GM12878 (cell line): ENCODE measurements at regions not wholly inside any gene's neighbourhood (a gene's known extent, or its start where the extent isn't known, plus 50 kb on each side); places are given as distances from the start of the nearest gene placed in this dataset.

Experiments used
- ATAC-seq: fragments of 200-7000 bp; cut with Tn5 transposase; 3 replicates; pipeline ENCODE4 v1.9.1; 2020; ENCODE audit warnings: mild to moderate bottlenecking, moderate library complexity
- BruUV-seq: library from RNA; stranded (reverse); fragments of 400-500 nt; replicated peaks from 2 replicates; lab custom pipeline; 2021; lab: Mats Ljungman, UMichigan
- CTCF ChIA-PET: fragments of 300-600 bp; sonication (Branson Sonifier 250); formaldehyde crosslinking; extraction: SDS; loops from one replicate; lab custom pipeline; 2021; ENCODE audit warnings: inconsistent platforms; lab: Yijun Ruan, JAX
- POLR2A ChIA-PET: fragments of 350-600 bp; formaldehyde crosslinking; extraction: SDS; loops from one replicate; lab custom pipeline; 2021; ENCODE audit warnings: inconsistent platforms; lab: Charles Lee
- RAD21 ChIA-PET: fragments of 300-600 bp; sonication (Branson Sonifier 250); formaldehyde crosslinking; loops from one replicate; lab custom pipeline; 2023; ENCODE audit warnings: antibody characterized with exemption; ENCODE audit not compliant: unreplicated experiment; lab: Charles Lee
- SMC1A ChIA-PET: fragments of 300-600 bp; sonication (Branson Sonifier 250); formaldehyde crosslinking; loops from one replicate; lab custom pipeline; 2023; ENCODE audit not compliant: unreplicated experiment, uncharacterized antibody; lab: Charles Lee
- DNase-seq: peaks from one replicate; pipeline ENCODE4 v3.0.0-alpha.2; 2011; ENCODE audit warnings: low read depth, low spot score
- FAIRE-seq: peaks from 3 replicates; lab custom pipeline; 2011; peaks lifted over from hg19 to GRCh38; lab: Jason Lieb, UNC
- H2AFZ ChIP-seq: 2 replicates; pipeline ENCODE4 v1.6.0; 2011; ENCODE audit warnings: low read depth, low read length, control low read depth; ENCODE audit not compliant: control insufficient read depth
- H3K27ac ChIP-seq: 2 replicates; pipeline ENCODE4 v1.5.1; 2011; ENCODE audit warnings: control low read depth; ENCODE audit not compliant: control insufficient read depth, insufficient read depth
- H3K27me3 ChIP-seq, 2 experiments: replicated peaks in 1 of 2; 2 replicates each; pipeline versions ENCODE4 v1.6.0 to v1.6.1; 2011; ENCODE audit warnings: low read length in 1 of 2; ENCODE audit not compliant: control insufficient read depth in 2 of 2, insufficient read depth in 2 of 2
- H3K36me3 ChIP-seq, 2 experiments: 2 replicates each; pipeline ENCODE4 v1.5.1; 2011; ENCODE audit warnings: low read length in 1 of 2; ENCODE audit not compliant: control insufficient read depth in 2 of 2, insufficient read depth in 2 of 2
- H3K4me1 ChIP-seq: 2 replicates; pipeline ENCODE4 v1.6.1; 2011; ENCODE audit warnings: mild to moderate bottlenecking, low read length, moderate library complexity, mixed read lengths; ENCODE audit not compliant: control insufficient read depth, insufficient read depth
- H3K4me2 ChIP-seq: 2 replicates; pipeline ENCODE4 v1.6.0; 2011; ENCODE audit warnings: control low read depth; ENCODE audit not compliant: control insufficient read depth, insufficient read depth
- H3K4me3 ChIP-seq: fragments of 200-600 bp; sonication (generic); 2 replicates; pipeline ENCODE4 v1.5.1; 2016
- H3K79me2 ChIP-seq: 2 replicates; pipeline ENCODE4 v1.6.0; 2011; ENCODE audit warnings: low read length; ENCODE audit not compliant: control insufficient read depth, insufficient read depth
- H3K9ac ChIP-seq: 2 replicates; pipeline ENCODE4 v1.8.0; 2011; ENCODE audit warnings: low read length, control low read depth, mixed read lengths; ENCODE audit not compliant: control insufficient read depth, insufficient read depth
- H3K9me3 ChIP-seq: replicated peaks from 3 replicates; pipeline ENCODE4 v1.5.1; 2011; ENCODE audit warnings: mild to moderate bottlenecking, low read length; ENCODE audit not compliant: control insufficient read depth, insufficient read depth
- H4K20me1 ChIP-seq: 2 replicates; pipeline ENCODE4 v1.6.0; 2011; ENCODE audit not compliant: control insufficient read depth, insufficient read depth
- BHLHE40 ChIP-seq, 2 experiments: fragments of 450-650 bp in 1 of 2; IDR thresholded peaks; 2 replicates each; pipeline ENCODE4 v1.6.1; 2011 to 2017; ENCODE audit warnings: low read depth in 2 of 2, borderline replicate concordance in 1 of 2, improper control_type of control experiment in 1 of 2, low read length in 1 of 2, mild to moderate bottlenecking in 1 of 2
- BMI1 ChIP-seq: fragments of 450-650 bp; IDR thresholded peaks from 2 replicates; pipeline ENCODE4 v1.6.1; 2016; ENCODE audit warnings: mild to moderate bottlenecking, moderate library complexity, borderline replicate concordance
- CEBPB ChIP-seq, 2 experiments: fragments of 150-350 bp in 1 of 2; IDR thresholded peaks; 2 replicates each; pipeline ENCODE4 v1.6.1; 2012 to 2014; ENCODE audit warnings: low read depth in 2 of 2, low read length in 2 of 2, borderline replicate concordance in 1 of 2, inconsistent platforms in 1 of 2
- E4F1 ChIP-seq: fragments of 450-650 bp; IDR thresholded peaks from 2 replicates; pipeline ENCODE4 v1.6.1; 2018; ENCODE audit warnings: borderline replicate concordance, mild to moderate bottlenecking; ENCODE audit not compliant: partially characterized antibody
- EP300 ChIP-seq, 2 experiments: fragments of 150-350 bp in 1 of 2; IDR thresholded peaks; 2 replicates each; pipeline ENCODE4 v1.6.1; 2011 to 2012; ENCODE audit warnings: low read depth in 2 of 2, low read length in 2 of 2, borderline replicate concordance in 1 of 2, improper control_type of control experiment in 1 of 2, inconsistent platforms in 1 of 2; ENCODE audit not compliant: control insufficient read depth in 1 of 2
- ESRRA ChIP-seq: IDR thresholded peaks from 2 replicates; pipeline ENCODE4 v1.6.1; 2012; ENCODE audit warnings: mild to moderate bottlenecking, low read length, improper control_type of control experiment
- MTA2 ChIP-seq: fragments of 450-650 bp; IDR thresholded peaks from 2 replicates; pipeline ENCODE4 v1.6.1; 2016; ENCODE audit warnings: low read depth, mild to moderate bottlenecking, moderate library complexity
- POLR2AphosphoS2 ChIP-seq: IDR thresholded peaks from 2 replicates; pipeline ENCODE4 v1.6.1; 2011; ENCODE audit warnings: low read depth, mild to moderate bottlenecking, low read length, improper control_type of control experiment, moderate library complexity
- RBBP5 ChIP-seq: fragments of 200-600 bp; sonication (generic); conservative IDR thresholded peaks from 2 replicates; pipeline ENCODE4 v1.6.1; 2016
- SIN3A ChIP-seq: IDR thresholded peaks from 2 replicates; pipeline ENCODE4 v1.6.1; 2012; ENCODE audit warnings: low read depth, low read length, improper control_type of control experiment
- SP1 ChIP-seq: IDR thresholded peaks from one replicate; pipeline ENCODE4 v1.6.1; 2011; ENCODE audit warnings: low read depth, low read length
- TBL1XR1 ChIP-seq: IDR thresholded peaks from 2 replicates; pipeline ENCODE4 v1.6.1; 2012; ENCODE audit warnings: low read depth, low read length, improper control_type of control experiment
- USF1 ChIP-seq: IDR thresholded peaks from 2 replicates; pipeline ENCODE4 v1.6.1; 2011; ENCODE audit warnings: borderline replicate concordance, low read depth, mild to moderate bottlenecking, moderate library complexity, mixed read lengths, low read length; ENCODE audit not compliant: insufficient read depth; ENCODE audit errors: extremely low read length
- WRNIP1 ChIP-seq: IDR thresholded peaks from 2 replicates; pipeline ENCODE4 v1.6.1; 2011; ENCODE audit warnings: low read depth, low read length, improper control_type of control experiment, borderline replicate concordance
- ZNF274 ChIP-seq: IDR thresholded peaks from one replicate; pipeline ENCODE4 v1.8.0; 2011; ENCODE audit not compliant: insufficient read length, insufficient read depth
- ZSCAN29 ChIP-seq: fragments of 450-650 bp; IDR thresholded peaks from 2 replicates; pipeline ENCODE4 v1.6.1; 2017; ENCODE audit warnings: mild to moderate bottlenecking, moderate library complexity
- WGBS: methylation state at CpG from one replicate; pipeline ENCODE4 v1.1.6; 2016; ENCODE audit warnings: low lambda C conversion rate; ENCODE audit not compliant: insufficient replicate concordance, insufficient coverage; ENCODE audit errors: missing lambda C conversion rate; 5-methylcytosine and 5-hydroxymethylcytosine counted together
- in situ Hi-C: fragments of 300-500 bp; cut with MboI; formaldehyde crosslinking; loops from 9 replicates; pipeline ENCODE4 v1.14.3; 2018; ENCODE audit warnings: mixed read lengths
- intact Hi-C: fragments of 100-400 bp; cut with micrococcal nuclease; formaldehyde crosslinking; loops from one replicate; pipeline ENCODE4 v1.14.2; 2022; ENCODE audit not compliant: unreplicated experiment

- no peak for ATAC-seq
Measured at GRCh38 chr6:113352831-113353230, 504.3 kb upstream of the MARCKS start.

More at GRCh38 chr6:113352831-113353230, 504.3 kb upstream of the MARCKS start:
- H3K9me3 ChIP-seq, result no peaks in the 10 kb centered on the region
- 97% methylated on average over 3 of the region's 3 CpGs for WGBS
- POLR2A ChIA-PET, result no interaction called here
- no peaks in the 10 kb centered on the region for H3K79me2 ChIP-seq
- no peak for TF ChIP-seq SIN3A
- TF ChIP-seq ESRRA, result no peak
- TF ChIP-seq ZNF274, result no peak
- TF ChIP-seq BHLHE40 (IDR thresholded peaks at IDR 0.05; ENCODE audit: borderline replicate concordance in 1 of 2, low read depth in 2 of 2, low read length in 1 of 2), result no peak
- no peak for TF ChIP-seq MTA2
- TF ChIP-seq E4F1, result no peak
- no peak for TF ChIP-seq USF1
- no peak for TF ChIP-seq EP300 (IDR thresholded peaks at IDR 0.05; ENCODE audit: borderline replicate concordance in 1 of 2, control insufficient read depth in 1 of 2, low read depth in 2 of 2, low read length in 2 of 2)
- no peak for TF ChIP-seq ZSCAN29
- no peak for TF ChIP-seq RBBP5
- TF ChIP-seq POLR2AphosphoS2, result no peak
- TF ChIP-seq SP1, result no peak
- no peak for TF ChIP-seq TBL1XR1
- no peak for TF ChIP-seq WRNIP1
- no peak for TF ChIP-seq BMI1
- TF ChIP-seq CEBPB (IDR thresholded peaks at IDR 0.05; ENCODE audit: borderline replicate concordance in 1 of 2, low read depth in 2 of 2, low read length in 2 of 2), result no peak
- in situ Hi-C loops, result no loop called here
- H3K27me3 ChIP-seq, result no peaks in the 10 kb centered on the region
- intact Hi-C loops, result no loop called here
- H4K20me1 ChIP-seq, result no peaks in the 10 kb centered on the region
- RAD21 ChIA-PET, result interaction anchor here (1.3 kb wide), 1 partner anchor 527 kb away, joined by 3 read pairs; no protein-coding TSS in a partner anchor
- no peak for DNase-seq
- no peak overlapping the region for H3K9ac ChIP-seq
- H3K4me1 ChIP-seq, result no peaks in the 10 kb centered on the region
- no TSS peak for BruUV-seq
- FAIRE-seq, result no peak
- SMC1A ChIA-PET, result no interaction called here
- CTCF ChIA-PET, result interaction anchor here (1.0 to 2.8 kb wide), 3 partner anchors 10 to 46 kb away, joined by 3 to 8 read pairs (median 3); no protein-coding TSS in a partner anchor
- no peak overlapping the region for H2AFZ ChIP-seq
- no peak overlapping the region for H3K4me2 ChIP-seq
- H3K27ac ChIP-seq, result no peak overlapping the region
- H3K4me3 ChIP-seq, result no peak overlapping the region
- no peaks in the 10 kb centered on the region for H3K36me3 ChIP-seq
